ENCODE measurements at regions not wholly inside any gene's neighbourhood (a gene's known extent, or its start where the extent isn't known, plus 50 kb on each side); places are given as distances from the start of the nearest gene placed in this dataset.

- no peak for TF ChIP-seq EZH2phosphoT487 (IDR thresholded peaks at IDR 0.05; ENCODE audit: borderline replicate concordance, low read length)
- TF ChIP-seq CTCF (IDR thresholded peaks at IDR 0.05; ENCODE audit: low read depth, low read length, poor library complexity, severe bottlenecking): no peak
Observed at GRCh38 chr3:148082506-148083280, 615.0 kb upstream of the AGTR1 start.
